ENCODE measurements at regions not wholly inside any gene's neighbourhood (a gene's known extent, or its start where the extent isn't known, plus 50 kb on each side); places are given as distances from the start of the nearest gene placed in this dataset.
"Not testable (repeated sequence)": the region's sequence is repeated elsewhere in the genome, so short reads cannot be mapped to it uniquely, and the experiment has no call there.

GRCh38 chr2:8141780-8142179 lies 540.1 kb upstream of the ID2 start:
- DNase-seq (ENCODE audit: extremely low spot score), result no peak
- Histone ChIP-seq H3K4me3 (ENCODE audit: low read depth, low read length) (no peak overlapping the region), H3K4me1 (ENCODE audit: insufficient read depth) (no peaks in the 10 kb centered on the region), H3K36me3 (ENCODE audit: insufficient read depth) (no peaks in the 10 kb centered on the region), H3K27ac (ENCODE audit: low read depth) (no peak overlapping the region)
- 39% methylated on average over 6 of the region's 6 CpGs for WGBS

DNA sequence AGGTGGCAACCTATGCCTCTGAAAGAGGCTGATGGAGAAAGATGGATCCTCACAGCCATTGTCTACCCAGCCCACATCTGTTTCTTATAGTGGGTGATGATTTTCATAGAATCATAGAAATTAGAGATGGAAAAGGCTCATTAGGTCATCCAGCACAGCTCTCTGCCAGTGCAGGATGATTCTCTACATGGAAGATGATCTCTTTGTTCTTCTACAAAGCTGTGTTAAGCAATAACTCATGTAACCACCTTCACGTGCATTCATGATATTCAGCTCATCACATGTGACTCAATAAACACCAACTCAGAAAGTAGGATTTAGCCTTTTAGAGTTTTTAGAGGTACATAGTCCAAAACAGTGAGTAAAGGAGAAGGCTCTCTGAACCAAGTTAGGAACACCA lies 539.4 kb upstream of the ID2 start:
- 57% methylated on average over 1 of the region's 1 CpG for WGBS
- DNase-seq (ENCODE audit: extremely low spot score), result no peak
- Histone ChIP-seq H3K4me3 (ENCODE audit: low read depth, low read length) (no peak overlapping the region), H3K36me3 (ENCODE audit: insufficient read depth) (no peaks in the 10 kb centered on the region), H3K27ac (ENCODE audit: low read depth) (no peak overlapping the region), H3K4me1 (ENCODE audit: insufficient read depth) (no peaks in the 10 kb centered on the region)

GRCh38 chr2:8144131-8144631 lies 537.7 kb upstream of the ID2 start:
- no peak for DNase-seq (ENCODE audit: extremely low spot score)
- Histone ChIP-seq H3K27ac (ENCODE audit: low read depth) (no peak overlapping the region), H3K4me1 (ENCODE audit: insufficient read depth) (no peaks in the 10 kb centered on the region), H3K36me3 (ENCODE audit: insufficient read depth) (no peaks in the 10 kb centered on the region), H3K4me3 (ENCODE audit: low read depth, low read length) (no peak overlapping the region)
- 97% methylated on average over 2 of the region's 2 CpGs for WGBS

- WGBS, result 54% methylated on average over 3 of the region's 3 CpGs
- DNase-seq (ENCODE audit: extremely low spot score), result no peak
- Histone ChIP-seq H3K36me3 (ENCODE audit: insufficient read depth) (no peaks in the 10 kb centered on the region), H3K4me1 (ENCODE audit: insufficient read depth) (no peaks in the 10 kb centered on the region), H3K27ac (ENCODE audit: low read depth) (no peak overlapping the region), H3K4me3 (ENCODE audit: low read depth, low read length) (no peak overlapping the region)
These were observed 537.1 kb upstream of the ID2 start for GRCh38 chr2:8144785-8145184.

GRCh38 chr2:8145375-8145774 lies 536.5 kb upstream of the ID2 start:
- not testable (repeated sequence) for DNase-seq (ENCODE audit: extremely low spot score); H3K36me3 ChIP-seq (ENCODE audit: insufficient read depth); H3K4me3 ChIP-seq (ENCODE audit: low read depth, low read length); H3K27ac ChIP-seq (ENCODE audit: low read depth); H3K4me1 ChIP-seq (ENCODE audit: insufficient read depth)
- WGBS, result 91% methylated on average over 2 of the region's 2 CpGs

DNA sequence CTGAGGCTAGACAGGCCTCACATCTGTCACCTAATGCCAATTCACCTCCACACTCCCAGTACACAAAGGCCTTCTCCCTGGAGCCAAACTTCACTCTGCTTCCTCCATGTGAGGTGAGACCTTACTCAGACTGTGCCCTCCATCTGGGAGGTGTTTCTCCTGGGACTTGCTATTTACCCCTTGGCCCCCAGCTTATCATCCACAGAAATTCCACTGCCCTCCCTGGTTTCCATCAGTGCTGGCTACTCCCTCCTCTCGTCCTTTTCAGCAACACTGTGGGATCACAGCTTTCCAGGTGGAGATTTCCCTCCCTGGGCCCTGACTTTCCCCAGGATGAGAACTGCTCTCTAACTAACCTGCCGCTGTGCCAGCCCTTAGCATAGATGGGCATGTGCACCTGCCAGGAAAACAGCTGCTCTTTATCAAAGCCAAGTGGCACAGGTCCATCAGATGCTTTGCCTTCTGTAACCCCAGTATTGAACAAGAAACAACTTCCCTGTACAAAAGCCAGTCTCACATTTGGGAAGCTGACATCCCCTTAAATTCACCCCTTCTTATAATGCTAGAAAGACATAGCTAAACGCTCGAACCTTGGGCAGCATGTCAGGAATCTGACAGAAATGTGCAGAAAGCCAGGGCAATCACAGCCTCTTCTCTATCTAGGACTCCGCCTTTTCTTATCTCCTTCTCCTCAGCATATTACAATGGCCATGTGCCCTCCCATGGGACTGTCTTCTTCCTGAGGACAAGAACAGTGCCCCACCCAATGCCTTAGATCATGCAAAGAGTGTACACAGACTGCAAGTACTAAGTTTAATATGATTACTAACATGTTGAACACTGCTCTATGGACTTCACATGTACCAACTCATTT lies 535.5 kb upstream of the ID2 start:
- WGBS, result 47% methylated on average over 5 of the region's 5 CpGs
- Histone ChIP-seq H3K4me3 (ENCODE audit: low read depth, low read length) (no peak overlapping the region), H3K4me1 (ENCODE audit: insufficient read depth) (no peaks in the 10 kb centered on the region), H3K36me3 (ENCODE audit: insufficient read depth) (no peaks in the 10 kb centered on the region), H3K27ac (ENCODE audit: low read depth) (no peak overlapping the region)
- no peak for DNase-seq (ENCODE audit: extremely low spot score)

DNA sequence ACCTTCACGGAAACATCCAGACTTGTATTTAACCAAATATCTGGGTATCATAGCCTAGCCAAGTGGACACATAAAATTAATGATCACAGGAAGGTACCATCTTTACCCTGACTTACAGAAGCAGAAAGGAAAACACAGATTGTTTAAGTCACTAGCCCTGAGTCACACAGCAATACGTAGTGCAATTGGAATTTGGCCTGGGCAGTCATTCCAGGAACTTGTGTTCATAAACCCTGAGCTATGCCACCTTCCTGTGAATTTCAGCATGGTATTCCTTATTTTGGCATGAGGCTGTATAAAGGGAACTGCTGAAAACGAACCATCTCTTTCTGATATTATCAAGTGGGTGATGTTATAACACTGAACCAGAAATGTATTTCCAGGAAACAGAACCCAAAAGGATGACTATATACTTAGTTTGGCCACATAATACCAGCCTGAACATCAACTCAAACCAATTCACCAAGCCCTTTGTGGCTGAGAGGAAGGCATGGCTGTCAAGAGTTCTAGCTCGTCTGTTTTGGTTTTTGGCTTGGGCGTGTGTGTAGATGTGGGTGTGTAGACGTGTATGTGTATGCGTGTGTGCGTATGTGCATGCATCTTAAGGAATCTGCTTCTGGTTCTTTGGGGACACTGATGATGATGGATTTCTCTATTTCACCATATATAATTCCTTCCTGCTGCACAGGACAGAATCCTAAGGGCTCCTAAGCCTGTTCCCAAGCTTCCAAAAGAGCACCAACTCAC lies 533.4 kb upstream of the ID2 start:
- H3K4me1 ChIP-seq (ENCODE audit: insufficient read depth), result no peaks in the 10 kb centered on the region
- H3K27ac ChIP-seq (ENCODE audit: low read depth), result no peak overlapping the region
- no peaks in the 10 kb centered on the region for H3K36me3 ChIP-seq (ENCODE audit: insufficient read depth)
- no peak for DNase-seq (ENCODE audit: extremely low spot score)
- no peak overlapping the region for H3K4me3 ChIP-seq (ENCODE audit: low read depth, low read length)
- WGBS, result 88% methylated on average over 8 of the region's 8 CpGs

- Histone ChIP-seq H3K4me1 (ENCODE audit: insufficient read depth) (no peaks in the 10 kb centered on the region), H3K36me3 (ENCODE audit: insufficient read depth) (no peaks in the 10 kb centered on the region), H3K27ac (ENCODE audit: low read depth) (no peak overlapping the region), H3K4me3 (ENCODE audit: low read depth, low read length) (no peak overlapping the region)
- no peak for DNase-seq (ENCODE audit: extremely low spot score)
- 97% methylated on average over 5 of the region's 5 CpGs for WGBS
These were observed 532.9 kb upstream of the ID2 start for GRCh38 chr2:8149007-8149405.

DNA sequence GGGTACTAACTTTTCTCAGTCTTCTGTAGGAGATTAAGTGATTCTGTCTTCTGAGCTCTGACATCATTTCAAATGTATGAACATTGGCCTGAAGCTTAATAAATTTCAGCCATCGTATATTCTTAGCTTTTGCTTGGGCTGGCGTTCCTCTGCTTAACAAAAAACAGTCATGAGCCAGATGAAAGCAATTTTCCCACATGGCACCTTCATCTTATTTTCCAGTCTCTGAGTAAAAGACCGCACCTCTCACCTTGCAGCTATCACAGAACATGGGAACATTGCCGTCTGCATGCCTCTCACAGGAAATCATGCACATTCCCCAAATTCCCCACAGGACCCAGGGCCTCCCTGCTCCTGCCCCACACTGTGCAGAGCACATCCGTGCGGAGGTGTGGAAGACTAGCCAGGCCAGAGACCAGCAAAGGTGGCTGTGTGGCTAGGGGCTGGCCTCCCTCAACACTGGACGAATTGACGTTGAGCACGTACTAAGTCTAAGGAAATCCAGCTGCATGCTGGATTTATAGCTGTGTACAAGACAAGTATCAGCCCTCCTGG lies 531.8 kb upstream of the ID2 start:
- H3K4me3 ChIP-seq (ENCODE audit: low read depth, low read length), result no peak overlapping the region
- H3K4me1 ChIP-seq (ENCODE audit: insufficient read depth), result no peaks in the 10 kb centered on the region
- WGBS, result 43% methylated on average over 9 of the region's 9 CpGs
- DNase-seq (ENCODE audit: extremely low spot score), result no peak
- no peaks in the 10 kb centered on the region for H3K36me3 ChIP-seq (ENCODE audit: insufficient read depth)
- no peak overlapping the region for H3K27ac ChIP-seq (ENCODE audit: low read depth)

GRCh38 chr2:8151888-8152287 lies 530.0 kb upstream of the ID2 start:
- WGBS, result 93% methylated on average over 2 of the region's 2 CpGs

DNA sequence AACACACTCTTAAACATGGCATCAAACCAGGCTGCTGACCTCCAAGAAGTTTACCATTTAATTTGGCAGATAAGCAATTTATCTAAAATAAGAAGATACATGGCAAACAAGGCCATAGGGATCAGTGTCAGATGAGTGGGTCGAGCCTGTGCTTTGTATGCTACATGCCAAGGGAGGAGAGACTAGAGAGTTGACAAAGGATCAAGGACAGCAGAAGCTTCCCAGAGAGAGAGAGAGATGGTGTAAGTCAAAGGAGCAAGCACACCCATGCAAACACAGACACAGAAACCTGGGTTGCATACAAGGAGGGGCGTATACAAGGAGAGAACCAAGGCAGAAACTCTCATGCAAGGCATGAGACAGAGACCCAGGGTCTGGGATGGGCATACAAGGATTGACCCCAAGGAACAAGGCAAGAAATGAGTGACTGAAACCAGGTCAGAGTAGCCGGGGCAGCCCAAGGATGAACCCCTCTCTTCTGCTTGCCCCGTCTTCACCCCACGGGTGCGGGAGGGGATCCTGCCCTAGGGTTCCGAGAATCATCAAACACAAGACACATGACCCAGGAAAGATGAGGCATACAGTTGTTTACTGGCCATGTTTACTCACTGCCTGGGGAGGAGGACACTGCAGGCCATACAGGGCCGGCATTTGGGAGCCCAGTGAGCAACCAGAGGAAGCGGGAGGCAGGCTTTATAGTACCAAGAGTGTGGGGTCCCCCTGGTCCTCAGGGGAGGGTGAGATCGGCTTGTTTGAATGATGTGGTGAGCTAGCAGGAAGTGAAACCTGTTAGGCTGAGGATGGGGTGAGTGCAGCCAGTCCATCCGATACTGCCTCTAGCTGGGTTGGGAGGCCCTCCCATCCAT lies 529.2 kb upstream of the ID2 start:
- no peaks in the 10 kb centered on the region for H3K4me1 ChIP-seq (ENCODE audit: insufficient read depth)
- 92% methylated on average over 11 of the region's 11 CpGs for WGBS
- no peak for DNase-seq (ENCODE audit: extremely low spot score)

More at GRCh38 chr2:8151888-8152287, 530.0 kb upstream of the ID2 start:
- H3K4me1 ChIP-seq (ENCODE audit: insufficient read depth), result no peaks in the 10 kb centered on the region
- no peak for DNase-seq (ENCODE audit: extremely low spot score)
- no peak overlapping the region for H3K27ac ChIP-seq (ENCODE audit: low read depth)
- no peak overlapping the region for H3K4me3 ChIP-seq (ENCODE audit: low read depth, low read length)
- H3K36me3 ChIP-seq (ENCODE audit: insufficient read depth), result no peaks in the 10 kb centered on the region

GRCh38 chr2:8153258-8153718 lies 528.6 kb upstream of the ID2 start:
- H3K36me3 ChIP-seq (ENCODE audit: insufficient read depth), result no peaks in the 10 kb centered on the region
- DNase-seq (ENCODE audit: extremely low spot score), result no peak

More for the DNA sequence above, 529.2 kb upstream of the ID2 start:
- H3K36me3 ChIP-seq (ENCODE audit: insufficient read depth), result no peaks in the 10 kb centered on the region
- H3K27ac ChIP-seq (ENCODE audit: low read depth), result no peak overlapping the region
- H3K4me3 ChIP-seq (ENCODE audit: low read depth, low read length), result no peak overlapping the region

GRCh38 chr2:8154270-8154669 lies 527.6 kb upstream of the ID2 start:
- no peaks in the 10 kb centered on the region for H3K4me1 ChIP-seq (ENCODE audit: insufficient read depth)
- H3K4me3 ChIP-seq (ENCODE audit: low read depth, low read length), result no peak overlapping the region
- no peak overlapping the region for H3K27ac ChIP-seq (ENCODE audit: low read depth)
- 87% methylated on average over 7 of the region's 7 CpGs for WGBS
- no peaks in the 10 kb centered on the region for H3K36me3 ChIP-seq (ENCODE audit: insufficient read depth)
- DNase-seq (ENCODE audit: extremely low spot score), result no peak

More at GRCh38 chr2:8153258-8153718, 528.6 kb upstream of the ID2 start:
- H3K4me3 ChIP-seq (ENCODE audit: low read depth, low read length), result no peak overlapping the region
- no peak overlapping the region for H3K27ac ChIP-seq (ENCODE audit: low read depth)
- 97% methylated on average over 8 of the region's 8 CpGs for WGBS
- no peaks in the 10 kb centered on the region for H3K4me1 ChIP-seq (ENCODE audit: insufficient read depth)
